H1 (cell line): ENCODE measurements at regions not wholly inside any gene's neighbourhood (a gene's known extent, or its start where the extent isn't known, plus 50 kb on each side); places are given as distances from the start of the nearest gene placed in this dataset.

Source experiments
- EGR1 ChIP-seq: IDR thresholded peaks from 2 replicates; pipeline ENCODE4 v1.6.1; 2011; ENCODE audit warnings: low read depth, low read length, borderline replicate concordance
- EZH2 ChIP-seq: fragments of 200-600 bp; sonication (generic); IDR thresholded peaks from 2 replicates; pipeline ENCODE4 v1.7.1; 2012; ENCODE audit warnings: low read depth, mild to moderate bottlenecking, moderate library complexity, low read length, inconsistent platforms; ENCODE audit not compliant: severe bottlenecking
- PHF8 ChIP-seq: fragments of 200-600 bp; sonication (generic); conservative IDR thresholded peaks from 2 replicates; pipeline ENCODE4 v1.7.1; 2012; ENCODE audit warnings: low read depth, mild to moderate bottlenecking, inconsistent platforms, low read length, moderate library complexity
- POLR2AphosphoS5 ChIP-seq: IDR thresholded peaks from 2 replicates; pipeline ENCODE4 v1.6.1; 2011; ENCODE audit warnings: low read depth, low read length
- RBBP5 ChIP-seq: IDR thresholded peaks from 2 replicates; pipeline ENCODE4 v1.7.1; 2012; ENCODE audit warnings: low read depth, mild to moderate bottlenecking, inconsistent platforms, low read length, moderate library complexity, borderline replicate concordance
- RNF2 ChIP-seq: fragments of 200-900, 300-1000 bp; sonication (generic); IDR thresholded peaks from 2 replicates; pipeline ENCODE4 v1.7.1; 2016; ENCODE audit warnings: borderline replicate concordance, low read depth, mild to moderate bottlenecking, antibody characterized with exemption, low read length; ENCODE audit not compliant: poor library complexity, severe bottlenecking; ENCODE audit errors: missing control alignments
- SAP30 ChIP-seq: fragments of 300-600 bp; sonication (generic); IDR thresholded peaks from 2 replicates; pipeline ENCODE4 v1.7.1; 2012; ENCODE audit warnings: low read length, moderate library complexity, mild to moderate bottlenecking, inconsistent platforms; ENCODE audit not compliant: insufficient read depth, insufficient replicate concordance
- SIN3A ChIP-seq, 2 experiments: IDR thresholded peaks in 1 of 2; conservative IDR thresholded peaks in 1 of 2; 2 replicates each; pipeline ENCODE4 v1.6.1; 2011 to 2012; ENCODE audit warnings: low read length in 2 of 2, improper control_type of control experiment in 1 of 2, low read depth in 1 of 2, mild to moderate bottlenecking in 1 of 2
- SP4 ChIP-seq: IDR thresholded peaks from 2 replicates; pipeline ENCODE4 v1.6.1; 2012; ENCODE audit warnings: low read length, inconsistent platforms
- TAF1 ChIP-seq: IDR thresholded peaks from 2 replicates; pipeline ENCODE4 v1.6.1; 2011; ENCODE audit warnings: mild to moderate bottlenecking, low read depth, low read length
- TAF7 ChIP-seq: optimal IDR thresholded peaks from 2 replicates; pipeline ENCODE3; 2011; ENCODE audit warnings: low read depth, mild to moderate bottlenecking, inconsistent platforms, low read length, moderate library complexity, borderline replicate concordance
- TF ChIP-seq, protein P1 (sequence below): fragments of 300-600 bp; sonication (generic); IDR thresholded peaks from 2 replicates; pipeline ENCODE4 v1.7.1; 2012; ENCODE audit warnings: low read length, moderate library complexity, mild to moderate bottlenecking, inconsistent platforms; ENCODE audit not compliant: insufficient replicate concordance

- TF ChIP-seq, protein P1, sequence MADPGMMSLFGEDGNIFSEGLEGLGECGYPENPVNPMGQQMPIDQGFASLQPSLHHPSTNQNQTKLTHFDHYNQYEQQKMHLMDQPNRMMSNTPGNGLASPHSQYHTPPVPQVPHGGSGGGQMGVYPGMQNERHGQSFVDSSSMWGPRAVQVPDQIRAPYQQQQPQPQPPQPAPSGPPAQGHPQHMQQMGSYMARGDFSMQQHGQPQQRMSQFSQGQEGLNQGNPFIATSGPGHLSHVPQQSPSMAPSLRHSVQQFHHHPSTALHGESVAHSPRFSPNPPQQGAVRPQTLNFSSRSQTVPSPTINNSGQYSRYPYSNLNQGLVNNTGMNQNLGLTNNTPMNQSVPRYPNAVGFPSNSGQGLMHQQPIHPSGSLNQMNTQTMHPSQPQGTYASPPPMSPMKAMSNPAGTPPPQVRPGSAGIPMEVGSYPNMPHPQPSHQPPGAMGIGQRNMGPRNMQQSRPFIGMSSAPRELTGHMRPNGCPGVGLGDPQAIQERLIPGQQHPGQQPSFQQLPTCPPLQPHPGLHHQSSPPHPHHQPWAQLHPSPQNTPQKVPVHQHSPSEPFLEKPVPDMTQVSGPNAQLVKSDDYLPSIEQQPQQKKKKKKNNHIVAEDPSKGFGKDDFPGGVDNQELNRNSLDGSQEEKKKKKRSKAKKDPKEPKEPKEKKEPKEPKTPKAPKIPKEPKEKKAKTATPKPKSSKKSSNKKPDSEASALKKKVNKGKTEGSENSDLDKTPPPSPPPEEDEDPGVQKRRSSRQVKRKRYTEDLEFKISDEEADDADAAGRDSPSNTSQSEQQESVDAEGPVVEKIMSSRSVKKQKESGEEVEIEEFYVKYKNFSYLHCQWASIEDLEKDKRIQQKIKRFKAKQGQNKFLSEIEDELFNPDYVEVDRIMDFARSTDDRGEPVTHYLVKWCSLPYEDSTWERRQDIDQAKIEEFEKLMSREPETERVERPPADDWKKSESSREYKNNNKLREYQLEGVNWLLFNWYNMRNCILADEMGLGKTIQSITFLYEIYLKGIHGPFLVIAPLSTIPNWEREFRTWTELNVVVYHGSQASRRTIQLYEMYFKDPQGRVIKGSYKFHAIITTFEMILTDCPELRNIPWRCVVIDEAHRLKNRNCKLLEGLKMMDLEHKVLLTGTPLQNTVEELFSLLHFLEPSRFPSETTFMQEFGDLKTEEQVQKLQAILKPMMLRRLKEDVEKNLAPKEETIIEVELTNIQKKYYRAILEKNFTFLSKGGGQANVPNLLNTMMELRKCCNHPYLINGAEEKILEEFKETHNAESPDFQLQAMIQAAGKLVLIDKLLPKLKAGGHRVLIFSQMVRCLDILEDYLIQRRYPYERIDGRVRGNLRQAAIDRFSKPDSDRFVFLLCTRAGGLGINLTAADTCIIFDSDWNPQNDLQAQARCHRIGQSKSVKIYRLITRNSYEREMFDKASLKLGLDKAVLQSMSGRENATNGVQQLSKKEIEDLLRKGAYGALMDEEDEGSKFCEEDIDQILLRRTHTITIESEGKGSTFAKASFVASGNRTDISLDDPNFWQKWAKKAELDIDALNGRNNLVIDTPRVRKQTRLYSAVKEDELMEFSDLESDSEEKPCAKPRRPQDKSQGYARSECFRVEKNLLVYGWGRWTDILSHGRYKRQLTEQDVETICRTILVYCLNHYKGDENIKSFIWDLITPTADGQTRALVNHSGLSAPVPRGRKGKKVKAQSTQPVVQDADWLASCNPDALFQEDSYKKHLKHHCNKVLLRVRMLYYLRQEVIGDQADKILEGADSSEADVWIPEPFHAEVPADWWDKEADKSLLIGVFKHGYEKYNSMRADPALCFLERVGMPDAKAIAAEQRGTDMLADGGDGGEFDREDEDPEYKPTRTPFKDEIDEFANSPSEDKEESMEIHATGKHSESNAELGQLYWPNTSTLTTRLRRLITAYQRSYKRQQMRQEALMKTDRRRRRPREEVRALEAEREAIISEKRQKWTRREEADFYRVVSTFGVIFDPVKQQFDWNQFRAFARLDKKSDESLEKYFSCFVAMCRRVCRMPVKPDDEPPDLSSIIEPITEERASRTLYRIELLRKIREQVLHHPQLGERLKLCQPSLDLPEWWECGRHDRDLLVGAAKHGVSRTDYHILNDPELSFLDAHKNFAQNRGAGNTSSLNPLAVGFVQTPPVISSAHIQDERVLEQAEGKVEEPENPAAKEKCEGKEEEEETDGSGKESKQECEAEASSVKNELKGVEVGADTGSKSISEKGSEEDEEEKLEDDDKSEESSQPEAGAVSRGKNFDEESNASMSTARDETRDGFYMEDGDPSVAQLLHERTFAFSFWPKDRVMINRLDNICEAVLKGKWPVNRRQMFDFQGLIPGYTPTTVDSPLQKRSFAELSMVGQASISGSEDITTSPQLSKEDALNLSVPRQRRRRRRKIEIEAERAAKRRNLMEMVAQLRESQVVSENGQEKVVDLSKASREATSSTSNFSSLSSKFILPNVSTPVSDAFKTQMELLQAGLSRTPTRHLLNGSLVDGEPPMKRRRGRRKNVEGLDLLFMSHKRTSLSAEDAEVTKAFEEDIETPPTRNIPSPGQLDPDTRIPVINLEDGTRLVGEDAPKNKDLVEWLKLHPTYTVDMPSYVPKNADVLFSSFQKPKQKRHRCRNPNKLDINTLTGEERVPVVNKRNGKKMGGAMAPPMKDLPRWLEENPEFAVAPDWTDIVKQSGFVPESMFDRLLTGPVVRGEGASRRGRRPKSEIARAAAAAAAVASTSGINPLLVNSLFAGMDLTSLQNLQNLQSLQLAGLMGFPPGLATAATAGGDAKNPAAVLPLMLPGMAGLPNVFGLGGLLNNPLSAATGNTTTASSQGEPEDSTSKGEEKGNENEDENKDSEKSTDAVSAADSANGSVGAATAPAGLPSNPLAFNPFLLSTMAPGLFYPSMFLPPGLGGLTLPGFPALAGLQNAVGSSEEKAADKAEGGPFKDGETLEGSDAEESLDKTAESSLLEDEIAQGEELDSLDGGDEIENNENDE: no peak
- TF ChIP-seq SP4: no peak
- TF ChIP-seq TAF1: no peak
- no peak for TF ChIP-seq EGR1
- no peak for TF ChIP-seq TAF7
- TF ChIP-seq PHF8: no peak
- TF ChIP-seq EZH2: no peak
- no peak for TF ChIP-seq SIN3A (conservative IDR thresholded peaks at IDR 0.05 in 1 of 2, IDR thresholded peaks at IDR 0.05 in 1 of 2; ENCODE audit: low read depth in 1 of 2, low read length in 2 of 2)
- no peak for TF ChIP-seq RNF2
- TF ChIP-seq RBBP5: no peak
- TF ChIP-seq POLR2AphosphoS5: no peak
- TF ChIP-seq SAP30: no peak
These were observed 424.0 kb downstream of the LTN1 start (continued) for GRCh38 chr21:28568692-28569091.
